ENCODE measurements at regions not wholly inside any gene's neighbourhood (a gene's known extent, or its start where the extent isn't known, plus 50 kb on each side); places are given as distances from the start of the nearest gene placed in this dataset.

DNA sequence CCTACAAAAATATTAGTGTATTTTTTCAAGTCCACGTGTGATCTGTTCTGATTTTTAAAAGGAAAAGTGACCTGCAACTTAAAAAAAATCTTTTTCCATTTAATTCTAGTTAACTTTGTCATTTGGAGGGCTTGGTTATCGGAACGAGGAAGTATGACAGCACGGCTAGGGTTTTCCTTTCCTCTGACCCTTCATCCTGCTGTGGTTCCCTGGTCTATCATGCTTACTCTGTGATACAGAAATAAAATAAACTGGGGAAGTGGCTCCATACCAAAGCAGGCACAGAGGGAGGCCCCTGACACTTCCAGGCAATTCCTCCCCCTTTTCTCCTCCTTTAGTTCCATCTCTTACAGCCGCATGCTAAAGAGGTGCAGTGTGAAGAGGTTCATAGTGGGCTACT lies 491.3 kb downstream of the EDEM1 start:
- no peaks in the 10 kb centered on the region for H3K36me3 ChIP-seq (ENCODE audit: control insufficient read depth, insufficient read depth, low read length)
- TF ChIP-seq, protein P1, sequence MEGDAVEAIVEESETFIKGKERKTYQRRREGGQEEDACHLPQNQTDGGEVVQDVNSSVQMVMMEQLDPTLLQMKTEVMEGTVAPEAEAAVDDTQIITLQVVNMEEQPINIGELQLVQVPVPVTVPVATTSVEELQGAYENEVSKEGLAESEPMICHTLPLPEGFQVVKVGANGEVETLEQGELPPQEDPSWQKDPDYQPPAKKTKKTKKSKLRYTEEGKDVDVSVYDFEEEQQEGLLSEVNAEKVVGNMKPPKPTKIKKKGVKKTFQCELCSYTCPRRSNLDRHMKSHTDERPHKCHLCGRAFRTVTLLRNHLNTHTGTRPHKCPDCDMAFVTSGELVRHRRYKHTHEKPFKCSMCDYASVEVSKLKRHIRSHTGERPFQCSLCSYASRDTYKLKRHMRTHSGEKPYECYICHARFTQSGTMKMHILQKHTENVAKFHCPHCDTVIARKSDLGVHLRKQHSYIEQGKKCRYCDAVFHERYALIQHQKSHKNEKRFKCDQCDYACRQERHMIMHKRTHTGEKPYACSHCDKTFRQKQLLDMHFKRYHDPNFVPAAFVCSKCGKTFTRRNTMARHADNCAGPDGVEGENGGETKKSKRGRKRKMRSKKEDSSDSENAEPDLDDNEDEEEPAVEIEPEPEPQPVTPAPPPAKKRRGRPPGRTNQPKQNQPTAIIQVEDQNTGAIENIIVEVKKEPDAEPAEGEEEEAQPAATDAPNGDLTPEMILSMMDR (IDR thresholded peaks at IDR 0.05; ENCODE audit: insufficient read depth, low read depth, low read length) = no peak
- H3K27me3 ChIP-seq (ENCODE audit: control insufficient read depth, insufficient read depth, low read length) = no peaks in the 10 kb centered on the region
- POLR2A ChIA-PET = no interaction called here
- H3K4me3 ChIP-seq (ENCODE audit: low read depth, low read length) = no peak overlapping the region
- CTCF ChIA-PET = no interaction called here
- no peak for DNase-seq (ENCODE audit: low read depth)

DNA sequence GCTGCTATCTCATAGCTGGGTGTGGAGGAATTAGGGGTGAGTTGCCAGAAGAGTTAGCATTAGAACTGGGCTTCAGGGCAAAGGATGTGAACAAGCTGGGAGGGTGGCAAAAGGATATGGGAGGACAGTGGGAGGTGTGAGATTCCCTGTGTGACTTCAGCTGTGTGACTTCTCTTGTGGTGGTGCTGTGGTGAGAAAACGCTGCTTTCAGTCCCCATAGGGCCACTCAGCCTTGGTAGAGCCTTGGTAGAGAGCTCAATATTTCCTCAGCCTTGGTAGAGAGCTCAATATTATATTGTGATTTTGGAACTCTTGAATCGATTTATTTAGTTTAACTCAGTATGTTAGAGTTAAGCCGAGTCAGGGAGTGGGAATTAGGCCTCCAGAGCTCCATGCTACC lies 499.7 kb downstream of the EDEM1 start:
- ChIA-PET CTCF (no interaction called here), POLR2A (no interaction called here)
- no peak overlapping the region for H3K4me3 ChIP-seq (ENCODE audit: low read depth, low read length)
- no peaks in the 10 kb centered on the region for H3K27me3 ChIP-seq (ENCODE audit: control insufficient read depth, insufficient read depth, low read length)
- DNase-seq (ENCODE audit: low read depth) = no peak
- H3K36me3 ChIP-seq (ENCODE audit: control insufficient read depth, insufficient read depth, low read length) = no peaks in the 10 kb centered on the region
- TF ChIP-seq, protein P1 (IDR thresholded peaks at IDR 0.05; ENCODE audit: insufficient read depth, low read depth, low read length) = no peak

DNA sequence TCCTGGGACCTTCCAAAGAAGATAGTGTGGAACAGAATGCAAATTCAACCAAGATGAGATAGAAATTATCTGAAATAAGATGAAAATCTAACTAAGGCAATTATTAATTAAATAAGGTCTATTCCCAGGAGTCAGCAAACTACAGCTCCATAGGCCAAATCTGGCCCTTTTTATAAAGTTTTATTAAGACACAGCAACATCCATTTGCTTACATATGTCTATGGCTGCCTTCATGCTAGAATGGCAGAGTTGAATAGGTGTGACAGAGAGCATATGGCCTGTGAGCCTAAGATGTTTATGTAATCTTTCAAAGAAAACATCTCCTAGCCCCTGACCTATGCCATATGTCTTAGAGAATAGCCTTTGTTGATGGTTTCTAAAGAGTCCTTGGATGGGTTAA lies 503.0 kb downstream of the EDEM1 start:
- Histone ChIP-seq H3K27me3 (ENCODE audit: control insufficient read depth, insufficient read depth, low read length) (no peaks in the 10 kb centered on the region), H3K36me3 (ENCODE audit: control insufficient read depth, insufficient read depth, low read length) (no peaks in the 10 kb centered on the region), H3K4me3 (ENCODE audit: low read depth, low read length) (no peak overlapping the region)
- TF ChIP-seq, protein P1 (IDR thresholded peaks at IDR 0.05; ENCODE audit: insufficient read depth, low read depth, low read length) = no peak
- ChIA-PET CTCF (no interaction called here), POLR2A (no interaction called here)
- no peak for DNase-seq (ENCODE audit: low read depth)

DNA sequence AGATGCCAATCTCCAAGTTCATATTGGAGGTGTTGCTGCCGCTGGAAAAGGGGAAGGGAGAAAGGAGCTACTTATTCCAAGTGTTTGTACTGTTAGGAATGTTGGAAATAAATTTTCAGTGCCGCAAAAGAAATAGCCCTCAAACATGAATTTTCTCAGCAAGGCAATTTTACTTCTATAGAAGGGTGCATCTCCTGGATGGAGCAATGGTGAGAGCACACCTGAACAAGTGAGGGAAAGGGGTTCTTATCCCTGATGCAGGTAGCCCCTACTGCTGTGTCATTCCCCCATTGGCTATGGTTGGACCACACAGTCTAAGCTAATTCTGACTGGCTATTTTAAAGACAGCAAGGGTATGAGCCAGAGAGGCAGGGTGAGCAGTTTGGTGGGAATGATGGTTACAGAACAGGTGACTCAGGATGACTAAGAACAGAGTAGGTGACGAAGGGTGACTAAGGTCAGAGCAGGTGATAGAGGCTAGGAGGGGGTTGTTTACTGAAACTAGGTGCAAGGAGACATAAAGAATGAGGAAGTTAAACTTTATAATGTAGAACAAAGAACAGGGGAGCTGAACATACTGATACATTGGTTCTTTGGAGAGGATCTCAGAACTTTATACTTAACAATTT lies 503.5 kb downstream of the EDEM1 start:
- H3K36me3 ChIP-seq (ENCODE audit: control insufficient read depth, insufficient read depth, low read length) = no peaks in the 10 kb centered on the region
- no peaks in the 10 kb centered on the region for H3K27me3 ChIP-seq (ENCODE audit: control insufficient read depth, insufficient read depth, low read length)
- DNase-seq (ENCODE audit: low read depth) = no peak
- no peak overlapping the region for H3K4me3 ChIP-seq (ENCODE audit: low read depth, low read length)
- TF ChIP-seq, protein P1 (IDR thresholded peaks at IDR 0.05; ENCODE audit: insufficient read depth, low read depth, low read length) = no peak
- POLR2A ChIA-PET = no interaction called here
- CTCF ChIA-PET = no interaction called here

DNA sequence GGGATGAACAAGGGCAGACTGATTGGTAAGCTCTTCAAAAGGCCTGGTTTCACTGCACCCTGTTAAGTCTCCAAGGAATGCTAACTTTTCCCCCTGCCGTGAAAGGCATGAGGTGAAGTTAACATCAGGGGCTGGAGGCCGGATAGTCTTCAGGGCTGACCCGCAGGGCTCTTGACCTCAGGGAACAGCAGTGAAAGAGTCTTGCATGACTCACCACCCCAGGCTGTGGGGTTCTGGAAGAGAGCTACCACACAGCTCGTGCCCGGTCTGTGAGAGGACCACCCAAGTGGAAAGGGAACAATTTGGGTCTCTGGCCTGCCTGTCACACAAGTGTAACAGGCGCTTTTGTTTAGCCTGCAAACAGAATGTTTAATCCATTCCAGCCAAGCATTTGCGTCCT lies 504.9 kb downstream of the EDEM1 start:
- ChIA-PET POLR2A (no interaction called here), CTCF (no interaction called here)
- Histone ChIP-seq H3K27me3 (ENCODE audit: control insufficient read depth, insufficient read depth, low read length) (no peaks in the 10 kb centered on the region), H3K4me3 (ENCODE audit: low read depth, low read length) (no peak overlapping the region), H3K36me3 (ENCODE audit: control insufficient read depth, insufficient read depth, low read length) (no peaks in the 10 kb centered on the region)
- DNase-seq (ENCODE audit: low read depth) = no peak
- TF ChIP-seq, protein P1 (IDR thresholded peaks at IDR 0.05; ENCODE audit: insufficient read depth, low read depth, low read length) = no peak

Data from BJ (cell line).